Activated CD8-positive, alpha-beta memory T cell treated with anti-CD3 and anti-CD28 coated beads for 36 hours (primary cell): ENCODE measurements at regions not wholly inside any gene's neighbourhood (a gene's known extent, or its start where the extent isn't known, plus 50 kb on each side); places are given as distances from the start of the nearest gene placed in this dataset.
"Not testable (repeated sequence)": the region's sequence is repeated elsewhere in the genome, so short reads cannot be mapped to it uniquely, and the experiment has no call there.

Experiments
- CTCF ChIA-PET: fragments of 350-600 bp; sonication (Branson Sonifier 250); formaldehyde crosslinking; loops from one replicate; lab custom pipeline; 2021; ENCODE audit warnings: antibody characterized with exemption; lab: Charles Lee
- POLR2A ChIA-PET: fragments of 350-600 bp; sonication (Branson Sonifier 250); formaldehyde crosslinking; loops from one replicate; lab custom pipeline; 2021; ENCODE audit warnings: antibody characterized with exemption; lab: Charles Lee

DNA sequence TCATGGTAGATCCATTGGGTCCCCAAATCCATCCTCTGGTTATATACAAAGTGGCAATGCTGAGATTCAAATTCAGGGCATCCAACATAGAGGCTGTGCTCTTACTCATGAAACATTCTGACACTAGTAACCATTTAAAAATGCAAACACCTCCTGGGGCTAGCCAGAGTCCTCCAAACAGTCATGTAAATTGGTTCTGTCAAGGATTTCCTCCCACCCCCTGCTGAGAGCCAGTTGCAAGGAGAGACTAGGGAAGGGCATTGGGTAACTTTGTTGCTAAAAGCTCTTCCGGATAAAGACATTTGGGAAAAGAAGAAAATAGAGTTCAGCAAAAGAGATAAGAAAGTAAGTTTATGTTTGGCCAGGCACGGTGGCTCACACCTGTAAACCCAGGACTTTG lies 58.3 kb downstream of the ART5 start:
- CTCF ChIA-PET, POLR2A ChIA-PET: not testable (repeated sequence)

DNA sequence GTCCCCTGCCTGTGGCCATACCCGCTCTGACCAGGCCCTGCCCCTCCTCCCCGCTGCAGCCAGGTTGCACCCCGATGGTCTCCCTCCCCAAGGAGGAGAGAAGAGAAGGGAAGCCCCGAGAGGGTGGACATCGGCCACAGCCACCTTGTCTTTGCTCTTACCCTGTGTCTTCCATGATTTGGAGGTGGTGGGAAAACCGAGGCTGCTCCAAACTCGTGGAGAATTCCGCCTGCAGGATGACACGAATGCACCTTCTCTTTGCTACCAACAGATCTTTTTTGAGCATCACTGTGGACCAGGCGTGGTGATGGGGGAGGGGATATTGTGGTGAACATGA lies 60.4 kb downstream of the ART5 start:
- CTCF ChIA-PET: interaction anchor here (0.8 kb wide), 1 partner anchor 104 kb away, joined by 4 read pairs; no protein-coding TSS in a partner anchor
- POLR2A ChIA-PET: not testable (repeated sequence)

DNA sequence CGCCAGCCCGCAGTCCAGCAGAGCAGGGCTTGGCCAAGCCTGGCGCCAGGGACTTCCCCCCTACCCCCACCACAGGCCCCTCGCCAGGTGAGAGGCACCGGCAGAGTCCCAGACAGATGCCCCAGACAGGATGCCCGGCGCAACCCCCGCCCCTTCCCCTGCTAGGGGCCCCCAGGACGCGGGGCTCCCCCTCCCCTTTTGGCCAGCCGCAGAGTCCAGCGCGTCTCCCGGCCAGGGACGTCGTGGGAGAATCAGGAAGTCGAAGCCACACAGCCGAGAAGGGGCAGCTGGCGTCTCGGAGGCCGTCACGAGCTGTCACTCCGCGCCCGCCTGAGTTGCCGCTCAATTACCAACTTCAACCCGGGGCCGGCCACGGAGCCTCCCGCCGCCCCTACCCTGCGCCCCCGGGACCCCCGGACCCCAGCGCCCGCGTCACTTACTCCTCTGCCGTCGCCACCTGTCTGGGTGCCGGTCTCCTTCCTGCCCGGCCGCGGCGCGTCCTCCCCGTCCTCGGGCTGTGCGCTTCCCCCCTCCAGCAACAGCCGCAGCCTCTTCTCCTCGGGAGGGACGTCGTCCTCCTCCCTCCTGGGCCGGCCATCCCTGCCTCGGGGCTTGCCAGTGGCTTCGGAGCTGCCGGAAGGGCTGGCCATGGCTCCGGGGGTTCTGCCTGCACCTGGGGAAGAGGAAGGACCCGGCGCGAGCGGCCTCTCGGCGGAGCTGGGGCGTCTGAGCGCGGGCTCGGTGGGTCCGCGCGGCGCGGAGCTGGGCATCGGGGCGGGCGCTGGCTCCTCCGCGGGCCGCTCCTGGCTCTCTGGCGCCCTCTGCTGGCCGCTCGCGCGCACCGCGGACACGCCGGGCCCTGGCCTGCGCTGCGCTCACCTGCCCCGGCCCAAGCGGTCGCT lies 61.1 kb downstream of the ART5 start:
- CTCF ChIA-PET: interaction anchor here (0.8 kb wide), 1 partner anchor 104 kb away, joined by 4 read pairs; no protein-coding TSS in a partner anchor
- POLR2A ChIA-PET: not testable (repeated sequence)

DNA sequence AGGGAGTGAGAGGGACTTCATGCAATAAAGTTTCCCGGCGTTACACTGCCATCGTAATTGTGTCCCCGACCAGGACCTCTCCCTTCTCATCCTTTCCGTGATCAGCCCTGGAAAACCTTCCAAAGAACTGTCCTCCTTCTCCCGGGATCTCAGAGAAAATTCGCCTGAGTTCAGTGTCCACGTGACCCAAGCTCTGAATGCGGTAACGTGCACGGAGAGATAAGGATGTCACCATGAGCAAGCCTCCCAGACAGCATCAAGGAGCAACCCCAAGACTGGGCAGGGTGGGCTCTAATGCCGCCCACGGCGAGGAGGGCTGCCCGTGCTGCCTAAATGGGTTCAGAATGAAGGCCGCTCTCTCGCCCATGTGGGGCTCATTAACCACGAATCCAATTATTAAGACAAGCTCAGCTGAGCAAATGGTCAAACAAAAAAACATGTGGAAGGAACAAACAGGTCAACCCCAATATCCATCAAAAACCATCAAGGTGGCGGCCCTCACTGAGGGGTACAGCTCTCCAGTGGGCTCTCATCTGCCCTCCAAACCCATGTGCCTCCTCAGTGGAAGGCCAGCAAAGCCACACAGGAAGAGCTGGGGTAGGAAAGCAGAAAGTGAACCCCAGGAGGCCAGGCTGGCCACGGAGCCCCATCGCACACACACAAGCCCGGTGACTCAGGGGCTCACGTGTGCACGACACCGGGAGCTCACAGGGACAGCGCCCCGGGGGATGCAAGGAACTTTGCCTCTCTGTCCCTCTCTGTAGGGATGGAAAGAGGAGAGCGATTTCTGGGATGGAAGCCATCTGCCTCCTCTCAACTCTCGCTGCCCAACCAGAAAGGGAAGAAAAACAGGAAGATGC lies 62.0 kb downstream of the ART5 start:
- POLR2A ChIA-PET: interaction anchor here (0.6 kb wide), 1 partner anchor 835 kb away, joined by 3 read pairs; no protein-coding TSS in a partner anchor
- CTCF ChIA-PET: not testable (repeated sequence)

DNA sequence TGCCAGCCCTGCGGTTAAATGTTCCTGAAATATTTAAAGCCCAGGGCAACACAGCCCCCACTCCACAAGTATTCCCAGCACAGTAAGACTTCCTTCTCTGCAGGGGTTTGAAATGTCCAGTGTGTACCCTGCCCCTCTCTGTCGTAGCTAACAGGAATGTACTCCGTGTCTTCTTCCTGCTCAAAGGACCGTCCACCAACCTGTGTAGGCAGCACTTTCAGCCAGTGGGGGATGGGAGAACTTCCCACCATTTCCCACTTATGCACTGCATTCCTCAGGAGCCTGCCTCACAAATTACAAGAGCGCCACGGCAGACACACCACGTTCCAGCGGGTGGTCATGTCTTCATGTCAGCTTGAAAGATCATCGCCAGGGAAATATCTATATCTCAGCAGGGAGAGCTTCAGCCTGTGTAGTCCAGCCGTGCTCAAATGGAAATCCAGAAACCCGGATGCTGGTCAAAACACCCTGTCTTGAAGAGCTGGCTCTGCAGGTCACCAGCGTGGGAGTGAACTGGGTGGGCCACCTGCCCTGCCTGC lies 65.7 kb downstream of the ART5 start:
- POLR2A ChIA-PET, CTCF ChIA-PET: not testable (repeated sequence)

DNA sequence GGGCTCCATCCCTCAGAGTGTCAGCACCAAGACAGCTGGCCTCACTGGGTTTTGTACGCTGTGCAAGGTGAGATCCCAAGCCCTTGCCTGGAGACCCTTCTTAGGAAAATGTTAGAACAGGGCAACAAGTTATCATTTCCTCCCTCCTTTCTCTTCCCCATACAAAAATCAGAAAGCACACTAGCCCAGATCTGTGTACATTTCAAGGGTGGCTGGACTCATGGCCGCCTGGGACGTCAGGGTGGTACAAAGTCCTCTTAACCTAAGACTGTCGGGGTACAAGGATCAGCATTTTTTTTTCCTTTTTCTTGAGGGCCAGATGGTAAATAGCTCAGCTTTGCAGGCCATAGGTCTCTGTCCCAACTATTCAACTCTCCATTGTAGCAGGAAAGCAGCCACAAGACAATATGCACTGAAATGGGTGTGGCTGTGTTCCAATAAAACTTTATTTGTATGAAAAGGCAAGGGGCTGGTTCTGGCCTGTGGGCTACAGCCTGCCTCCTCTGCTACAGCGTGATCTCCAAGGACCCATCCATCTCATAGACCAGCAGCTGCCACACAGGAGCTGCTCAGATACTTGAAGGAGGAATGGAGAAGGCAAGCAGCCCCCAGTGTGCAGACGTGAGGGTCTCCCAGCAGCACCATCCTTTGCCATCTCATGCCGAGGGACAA lies 68.7 kb downstream of the ART5 start:
- CTCF ChIA-PET, POLR2A ChIA-PET: not testable (repeated sequence)

DNA sequence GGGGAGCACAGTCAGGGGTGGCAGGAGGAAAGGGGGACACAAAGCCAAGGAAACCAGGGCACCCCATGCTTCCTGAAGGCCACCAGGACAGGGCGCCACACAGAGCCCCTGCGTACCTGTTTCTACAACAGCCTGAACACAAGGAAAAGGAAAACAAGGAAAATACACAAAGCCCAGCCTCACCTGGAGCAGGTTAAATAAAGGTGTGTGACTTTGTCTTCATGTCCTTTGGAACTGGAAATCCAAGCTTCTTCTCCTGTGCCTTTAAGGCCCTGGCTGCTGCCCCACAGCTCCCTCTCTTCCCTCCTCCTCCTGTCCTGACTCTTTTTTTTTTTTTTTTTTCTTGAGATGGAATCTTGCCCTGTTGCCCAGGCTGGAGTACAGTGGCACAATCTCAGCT lies 70.0 kb downstream of the ART5 start:
- POLR2A ChIA-PET: not testable (repeated sequence)
- CTCF ChIA-PET: interaction anchor here (0.7 kb wide), 1 partner anchor 154 kb away, joined by 3 read pairs; no protein-coding TSS in a partner anchor

DNA sequence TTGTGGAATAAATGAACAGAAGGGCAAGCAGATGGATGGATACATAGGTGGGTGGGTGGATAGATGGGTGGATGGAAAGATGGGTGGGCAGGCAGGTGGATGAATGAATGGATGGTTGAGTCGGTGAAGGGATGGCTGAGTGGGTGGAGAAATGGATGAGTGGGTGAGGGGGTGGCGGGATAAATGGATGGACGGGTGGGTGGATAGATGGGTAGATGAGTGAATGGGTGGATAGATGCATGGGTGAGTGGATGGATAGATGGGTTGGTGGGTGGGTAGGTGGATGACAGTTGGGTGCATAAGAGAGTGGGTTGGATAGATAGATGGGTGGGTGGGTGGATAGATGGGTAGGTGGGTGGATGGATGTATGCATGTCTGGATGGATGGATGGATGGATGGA lies 76.0 kb downstream of the ART5 start:
- POLR2A ChIA-PET, CTCF ChIA-PET: not testable (repeated sequence)

DNA sequence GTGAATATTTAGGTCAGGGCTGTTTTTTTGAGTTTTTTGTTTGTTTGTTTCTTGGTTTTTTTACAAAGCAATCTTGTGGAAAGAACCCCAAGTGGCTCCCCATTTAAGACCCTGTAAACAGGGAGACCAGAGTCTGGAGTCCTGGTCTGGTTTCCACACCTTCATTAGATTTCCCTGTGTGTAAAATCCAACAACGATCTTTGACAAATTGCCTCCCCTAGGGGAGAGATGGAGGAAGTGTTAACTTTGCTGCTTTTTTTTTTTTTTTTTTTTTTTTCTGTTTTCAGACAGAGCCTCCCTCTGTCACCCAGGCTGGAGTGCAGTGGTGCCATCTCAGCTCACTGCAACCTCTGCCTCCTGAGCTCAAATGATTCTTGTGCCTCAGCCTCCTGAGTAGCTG lies 77.4 kb downstream of the ART5 start:
- POLR2A ChIA-PET, CTCF ChIA-PET: not testable (repeated sequence)

DNA sequence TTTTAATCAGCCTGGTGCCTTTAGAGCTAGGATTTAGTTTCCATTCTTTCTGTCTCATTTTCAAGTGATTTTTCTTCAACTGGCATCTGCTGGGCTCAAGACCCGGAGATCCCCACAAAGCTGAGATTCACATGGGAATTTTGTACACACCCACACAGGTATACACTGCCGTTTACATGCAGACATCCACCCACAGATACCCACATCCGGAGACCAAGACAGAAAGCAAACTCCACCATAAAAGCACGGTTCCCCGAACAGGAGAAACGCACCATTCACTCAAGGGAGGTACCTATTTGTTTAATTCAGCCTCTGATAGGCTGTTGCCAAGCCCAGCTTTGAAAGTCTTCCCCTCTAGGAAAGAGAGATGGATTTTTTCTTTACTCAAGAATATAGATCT lies 87.2 kb downstream of the ART5 start:
- POLR2A ChIA-PET, CTCF ChIA-PET: not testable (repeated sequence)

DNA sequence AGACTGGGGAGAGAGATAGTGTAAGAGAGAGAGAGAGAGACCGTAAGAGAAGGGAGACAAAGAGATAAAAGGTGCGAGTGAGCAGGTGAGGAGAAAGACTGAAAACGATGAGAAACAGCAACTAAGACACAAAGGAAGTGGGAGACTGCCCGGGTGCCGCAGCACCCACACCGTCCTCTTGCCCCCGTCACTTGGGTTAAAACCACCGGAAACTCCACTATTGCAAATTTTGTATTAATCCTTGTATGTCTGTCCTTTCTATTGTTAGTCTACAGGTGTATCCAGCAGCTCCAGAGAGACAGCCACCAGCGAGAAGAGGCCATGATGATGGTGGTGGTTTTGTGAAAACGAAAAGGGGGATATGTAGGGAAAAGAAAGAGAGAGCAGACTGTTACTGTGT lies 96.8 kb downstream of the ART5 start:
- CTCF ChIA-PET, POLR2A ChIA-PET: not testable (repeated sequence)

DNA sequence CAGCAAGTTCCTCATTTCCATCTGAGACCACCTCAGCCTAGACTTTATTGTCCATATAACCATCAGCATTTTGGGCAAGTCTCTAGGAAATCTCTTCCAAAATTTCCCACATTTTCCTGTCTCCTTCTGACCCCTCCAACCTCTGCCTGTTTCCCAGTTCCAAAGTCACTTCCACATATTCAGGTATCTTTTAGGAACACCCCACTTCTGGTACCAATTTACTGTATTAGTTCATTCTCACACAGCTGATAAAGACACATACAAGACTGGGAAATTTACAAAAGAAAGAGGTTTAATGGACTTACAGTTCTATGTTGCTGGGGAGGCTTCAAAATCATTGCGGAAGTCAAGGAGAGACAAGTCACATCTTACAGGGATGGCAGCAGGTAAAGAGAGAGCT lies 103.6 kb downstream of the ART5 start:
- CTCF ChIA-PET, POLR2A ChIA-PET: not testable (repeated sequence)

DNA sequence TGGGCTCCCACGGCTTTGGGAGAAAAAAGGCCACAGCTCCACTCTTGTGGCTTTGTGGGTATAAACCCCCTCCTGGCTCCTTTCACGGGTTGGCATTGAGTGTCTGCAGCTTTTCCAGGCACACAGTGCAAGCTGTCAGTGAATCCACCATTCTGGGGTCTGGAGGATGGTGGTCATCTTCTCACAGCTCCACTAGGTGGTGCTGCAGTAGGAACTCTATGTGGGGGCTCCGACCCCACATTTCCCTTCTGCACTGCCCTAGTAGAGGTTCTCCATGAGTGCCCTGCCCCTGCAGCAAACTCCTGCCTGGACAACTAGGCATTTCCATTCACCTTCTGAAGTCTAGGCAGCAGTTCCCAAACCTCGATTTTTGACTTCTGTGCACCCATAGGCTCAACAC lies 104.5 kb downstream of the ART5 start:
- CTCF ChIA-PET, POLR2A ChIA-PET: not testable (repeated sequence)

DNA sequence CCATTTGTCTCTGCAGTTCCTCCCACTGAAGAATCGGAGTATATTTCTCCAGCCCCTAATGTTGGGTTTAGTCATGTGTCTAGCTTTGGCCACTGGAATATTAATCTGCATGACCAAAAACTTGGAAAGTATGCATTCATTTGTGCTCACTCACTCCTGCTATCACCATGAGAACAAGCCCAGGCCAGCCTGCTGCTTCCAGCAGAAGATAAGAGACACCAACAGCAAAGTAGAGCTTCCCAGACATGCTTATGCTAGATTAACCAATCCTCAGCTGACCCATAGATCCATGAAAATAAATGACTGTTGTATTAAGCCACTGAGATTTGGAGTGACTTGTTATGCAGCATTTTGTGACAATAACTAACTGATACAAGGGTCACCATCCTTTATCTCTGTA lies 108.8 kb downstream of the ART5 start:
- CTCF ChIA-PET, POLR2A ChIA-PET: not testable (repeated sequence)

DNA sequence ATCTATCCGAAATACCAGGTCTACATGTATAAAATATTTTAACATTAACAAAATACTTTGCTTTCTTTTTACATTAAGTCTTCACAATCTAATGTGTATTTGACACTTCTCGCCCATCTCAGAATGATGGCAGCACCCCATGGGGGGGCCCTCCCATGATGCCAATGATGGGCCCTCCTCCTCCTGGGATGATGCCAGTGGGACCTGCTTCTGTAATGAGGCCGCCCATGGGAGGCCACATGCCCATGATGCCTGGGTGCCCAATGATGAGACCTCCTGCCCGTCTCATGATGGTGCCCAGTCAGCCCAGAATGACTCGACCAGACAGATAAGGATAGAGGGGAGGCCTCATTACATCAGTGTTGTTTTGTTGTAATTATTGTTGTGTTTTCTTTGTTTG lies 110.5 kb downstream of the ART5 start:
- POLR2A ChIA-PET, CTCF ChIA-PET: not testable (repeated sequence)

DNA sequence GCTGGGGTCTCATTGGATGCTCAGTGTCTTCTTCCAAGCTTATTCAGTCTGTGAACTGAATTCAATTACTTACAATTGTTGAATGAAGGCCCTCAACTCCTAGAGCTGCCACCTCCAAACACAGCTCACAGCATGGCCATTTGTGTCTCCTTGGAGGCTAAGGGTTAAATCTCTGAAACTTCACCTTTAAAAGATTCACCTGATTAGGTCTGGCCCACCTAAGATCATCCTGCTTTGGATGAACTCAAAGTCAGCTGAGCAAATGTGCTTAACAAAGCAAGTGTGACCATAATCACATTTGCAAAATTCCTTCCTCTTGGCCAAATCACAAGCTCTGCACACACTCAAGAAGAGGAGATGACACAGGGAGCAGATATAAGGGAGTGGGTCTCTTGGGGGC lies 118.2 kb downstream of the ART5 start:
- POLR2A ChIA-PET, CTCF ChIA-PET: not testable (repeated sequence)

DNA sequence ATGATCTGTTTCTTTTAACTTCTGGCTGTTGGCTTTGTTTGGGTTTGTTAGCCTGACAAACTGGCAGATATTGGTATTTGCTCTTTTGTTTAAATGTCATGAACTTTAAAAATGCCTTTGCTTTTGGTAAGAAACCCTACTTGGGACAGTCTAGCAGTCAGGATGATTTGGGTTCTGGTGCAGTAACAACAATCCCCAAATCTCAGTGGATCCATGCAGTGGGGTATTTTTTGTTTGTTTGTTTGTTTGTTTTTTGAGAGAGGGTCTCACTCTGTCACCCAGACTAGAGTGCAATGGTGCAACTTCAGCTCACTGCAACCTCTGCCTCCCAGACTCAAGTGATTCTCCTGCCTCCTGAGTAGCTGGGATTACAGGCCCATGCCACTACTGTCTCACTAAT lies 120.9 kb downstream of the ART5 start:
- CTCF ChIA-PET, POLR2A ChIA-PET: not testable (repeated sequence)

DNA sequence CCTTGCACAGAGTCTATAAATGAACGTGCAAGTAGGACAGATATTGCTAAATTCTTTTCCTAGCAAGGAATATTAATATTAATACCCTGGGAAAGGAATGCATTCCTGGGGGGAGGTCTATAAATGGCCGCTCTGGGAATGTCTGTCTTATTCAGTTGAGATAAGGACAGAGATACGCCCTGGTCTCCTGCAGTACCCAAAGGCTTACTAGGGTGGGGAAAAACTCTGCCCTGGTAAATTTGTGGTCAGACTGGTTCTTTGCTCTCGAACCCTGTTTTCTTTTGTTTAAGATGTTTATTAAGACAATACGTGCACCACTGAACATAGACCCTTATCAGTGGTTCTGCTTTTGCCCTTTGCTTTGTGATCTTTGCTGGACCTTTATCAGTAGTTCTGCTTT lies 122.0 kb downstream of the ART5 start:
- CTCF ChIA-PET, POLR2A ChIA-PET: not testable (repeated sequence)

DNA sequence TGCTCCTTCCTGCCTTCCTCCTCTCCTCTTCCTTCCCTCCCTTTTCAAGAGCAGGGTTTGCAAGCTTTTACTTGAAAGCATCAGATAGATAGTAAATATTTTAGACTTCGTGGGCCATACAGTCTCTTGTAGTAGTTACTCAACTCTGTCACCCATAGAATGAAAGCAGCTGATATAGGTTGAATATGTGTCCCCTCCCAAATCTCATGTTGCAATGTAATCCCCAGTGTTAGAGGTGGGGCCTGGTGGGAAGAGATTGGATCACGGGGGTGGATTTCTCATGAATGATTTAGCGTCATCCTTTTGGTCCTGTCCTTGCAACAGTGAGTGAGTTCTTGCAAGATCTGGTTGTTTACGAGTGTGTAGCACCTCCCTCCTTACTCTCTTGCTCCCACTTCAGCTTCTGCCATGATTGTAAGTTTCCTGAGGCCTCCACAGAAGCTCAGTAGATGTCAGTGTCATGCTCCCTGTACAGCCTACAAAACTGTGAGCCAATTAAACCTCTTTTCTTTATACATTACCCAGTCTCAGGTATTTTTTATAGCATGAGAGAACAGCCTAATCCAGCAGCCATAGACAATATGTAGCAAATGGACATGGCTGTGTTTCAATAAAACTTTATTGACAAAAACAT lies 124.7 kb downstream of the ART5 start:
- POLR2A ChIA-PET, CTCF ChIA-PET: not testable (repeated sequence)
